ENCODE measurements at regions not wholly inside any gene's neighbourhood (a gene's known extent, or its start where the extent isn't known, plus 50 kb on each side); places are given as distances from the start of the nearest gene placed in this dataset.

DNA sequence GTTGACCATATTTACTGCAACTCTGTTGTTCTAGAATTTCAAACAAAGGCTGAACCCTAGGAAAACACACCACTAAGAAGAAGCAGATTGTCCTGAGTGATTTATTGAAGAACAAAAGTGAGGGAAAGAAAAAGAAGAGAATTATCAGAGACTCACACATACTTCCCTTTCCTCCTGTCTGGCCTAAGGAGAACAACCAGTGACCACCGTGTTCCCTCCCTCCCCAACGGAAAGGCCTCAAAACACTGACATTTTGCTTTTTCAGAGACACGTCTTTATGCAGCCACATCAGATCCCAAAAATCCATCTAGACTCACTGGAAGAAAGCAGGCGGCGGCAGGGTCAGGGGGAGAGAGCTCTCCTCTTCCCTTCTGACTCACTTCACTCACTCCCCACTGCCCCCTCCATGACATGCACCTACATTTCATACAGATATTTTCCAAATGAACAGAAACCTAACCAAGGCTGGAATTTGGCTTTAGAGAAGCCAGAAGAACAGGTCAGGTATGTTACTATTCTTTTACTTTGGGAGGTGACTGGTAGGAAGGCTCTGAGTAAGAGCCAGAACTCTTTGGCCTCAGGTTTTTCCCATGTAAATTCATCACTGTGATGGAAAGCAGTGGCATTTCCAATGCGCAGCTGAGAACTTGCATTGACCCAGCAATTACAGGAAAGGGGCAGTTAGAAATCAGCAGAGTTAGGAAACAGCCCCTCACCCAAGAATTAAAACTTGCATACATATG, 169.9 kb downstream of the BCL11A start:
- TF ChIP-seq YY1 (IDR thresholded peaks at IDR 0.05; ENCODE audit: insufficient read depth, insufficient read length) (no peak), ZNF274 (IDR thresholded peaks at IDR 0.05; ENCODE audit: low read depth, low read length) (no peak), SUZ12 (IDR thresholded peaks at IDR 0.05; ENCODE audit: extremely low read depth, insufficient read depth, insufficient read length) (no peak)
- no peak for DNase-seq (ENCODE audit: low read depth, low spot score)
- H3K4me1 ChIP-seq (ENCODE audit: insufficient read depth, insufficient read length): no peaks in the 10 kb centered on the region
- H3K4me3 ChIP-seq (ENCODE audit: insufficient read length, low read depth): no peak overlapping the region
- H3K9ac ChIP-seq (ENCODE audit: insufficient read length, low read depth): no peak overlapping the region
- H3K27me3 ChIP-seq (ENCODE audit: insufficient read depth, insufficient read length): no peaks in the 10 kb centered on the region
- H3K9me3 ChIP-seq (ENCODE audit: insufficient read depth, low read length): no peaks in the 10 kb centered on the region
- H3K36me3 ChIP-seq (ENCODE audit: insufficient read depth, insufficient read length, low read length): no peaks in the 10 kb centered on the region

DNA sequence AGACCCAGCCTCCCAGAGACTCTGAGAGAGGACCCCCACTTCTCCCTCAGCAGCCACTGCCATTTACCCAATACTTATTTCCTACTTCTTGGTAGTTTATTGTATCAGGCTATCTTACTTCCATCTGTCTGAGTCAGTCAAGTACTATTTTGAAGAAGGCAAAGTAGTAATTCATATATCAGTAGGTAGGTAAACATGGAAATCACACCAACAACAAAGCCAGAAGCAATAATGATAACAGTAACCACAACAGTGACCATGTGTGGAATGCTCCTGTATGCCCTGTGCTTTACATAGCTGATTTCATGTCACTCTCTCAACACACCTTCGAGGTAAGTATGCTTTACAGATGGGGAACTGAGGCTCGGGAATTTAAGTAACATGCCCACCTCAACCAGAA, 173.0 kb downstream of the BCL11A start:
- H3K9ac ChIP-seq (ENCODE audit: insufficient read length, low read depth): no peak overlapping the region
- no peaks in the 10 kb centered on the region for H3K36me3 ChIP-seq (ENCODE audit: insufficient read depth, insufficient read length, low read length)
- H3K27me3 ChIP-seq (ENCODE audit: insufficient read depth, insufficient read length): no peaks in the 10 kb centered on the region
- no peak for DNase-seq (ENCODE audit: low read depth, low spot score)
- TF ChIP-seq YY1 (IDR thresholded peaks at IDR 0.05; ENCODE audit: insufficient read depth, insufficient read length) (no peak), SUZ12 (IDR thresholded peaks at IDR 0.05; ENCODE audit: extremely low read depth, insufficient read depth, insufficient read length) (no peak), ZNF274 (IDR thresholded peaks at IDR 0.05; ENCODE audit: low read depth, low read length) (no peak)
- H3K4me1 ChIP-seq (ENCODE audit: insufficient read depth, insufficient read length): no peaks in the 10 kb centered on the region
- H3K4me3 ChIP-seq (ENCODE audit: insufficient read length, low read depth): no peak overlapping the region
- H3K9me3 ChIP-seq (ENCODE audit: insufficient read depth, low read length): no peaks in the 10 kb centered on the region

DNA sequence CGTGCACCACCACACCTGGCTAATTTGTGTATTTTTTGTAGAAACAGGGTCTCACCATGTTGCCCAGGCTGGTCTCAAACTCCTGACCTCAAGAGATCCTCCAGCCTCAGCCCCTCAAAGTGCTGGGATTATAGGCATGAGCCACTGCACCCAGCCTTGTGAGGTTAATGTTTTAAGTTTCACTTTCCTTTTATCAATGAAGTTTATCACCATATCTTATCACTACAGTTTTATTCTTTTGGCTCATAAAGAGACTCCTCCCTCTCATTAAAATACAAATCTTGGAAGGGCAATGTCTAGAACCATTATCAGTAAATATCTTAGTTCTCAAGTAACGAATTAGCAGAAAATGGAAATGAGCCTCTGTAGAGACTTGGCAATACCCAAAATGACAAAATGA, 173.8 kb downstream of the BCL11A start:
- TF ChIP-seq SUZ12 (IDR thresholded peaks at IDR 0.05; ENCODE audit: extremely low read depth, insufficient read depth, insufficient read length) (no peak), YY1 (IDR thresholded peaks at IDR 0.05; ENCODE audit: insufficient read depth, insufficient read length) (no peak), ZNF274 (IDR thresholded peaks at IDR 0.05; ENCODE audit: low read depth, low read length) (no peak)

DNA sequence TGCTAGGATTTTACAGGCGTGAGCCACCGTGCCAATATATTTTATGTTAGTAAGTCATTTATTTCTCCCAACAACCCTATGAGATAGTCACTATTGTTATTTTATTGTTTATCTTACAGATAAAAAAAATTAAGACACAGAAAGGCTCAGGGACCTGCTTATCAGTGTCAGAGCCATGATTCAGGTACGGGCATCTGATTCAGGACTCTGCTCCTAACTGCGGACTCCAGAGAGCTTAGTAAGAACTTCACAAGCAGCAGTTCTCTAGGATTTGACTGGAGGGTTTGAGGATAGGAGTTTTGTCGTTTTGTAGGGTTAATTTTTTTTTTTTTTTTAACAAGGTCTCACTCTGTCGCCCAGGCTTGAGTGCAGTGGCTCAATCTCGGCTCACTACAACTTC, 174.2 kb downstream of the BCL11A start:
- no peaks in the 10 kb centered on the region for H3K4me1 ChIP-seq (ENCODE audit: insufficient read depth, insufficient read length)
- no peak overlapping the region for H3K4me3 ChIP-seq (ENCODE audit: insufficient read length, low read depth)
- H3K9ac ChIP-seq (ENCODE audit: insufficient read length, low read depth): no peak overlapping the region
- no peak for DNase-seq (ENCODE audit: low read depth, low spot score)
- TF ChIP-seq SUZ12 (IDR thresholded peaks at IDR 0.05; ENCODE audit: extremely low read depth, insufficient read depth, insufficient read length) (no peak), YY1 (IDR thresholded peaks at IDR 0.05; ENCODE audit: insufficient read depth, insufficient read length) (no peak), ZNF274 (IDR thresholded peaks at IDR 0.05; ENCODE audit: low read depth, low read length) (no peak)
- H3K9me3 ChIP-seq (ENCODE audit: insufficient read depth, low read length): no peaks in the 10 kb centered on the region
- H3K27me3 ChIP-seq (ENCODE audit: insufficient read depth, insufficient read length): no peaks in the 10 kb centered on the region
- H3K36me3 ChIP-seq (ENCODE audit: insufficient read depth, insufficient read length, low read length): no peaks in the 10 kb centered on the region

More for the DNA sequence above, 173.8 kb downstream of the BCL11A start:
- no peaks in the 10 kb centered on the region for H3K4me1 ChIP-seq (ENCODE audit: insufficient read depth, insufficient read length)
- H3K9ac ChIP-seq (ENCODE audit: insufficient read length, low read depth): no peak overlapping the region
- H3K36me3 ChIP-seq (ENCODE audit: insufficient read depth, insufficient read length, low read length): no peaks in the 10 kb centered on the region
- H3K4me3 ChIP-seq (ENCODE audit: insufficient read length, low read depth): no peak overlapping the region
- DNase-seq (ENCODE audit: low read depth, low spot score): no peak
- no peaks in the 10 kb centered on the region for H3K27me3 ChIP-seq (ENCODE audit: insufficient read depth, insufficient read length)
- H3K9me3 ChIP-seq (ENCODE audit: insufficient read depth, low read length): no peaks in the 10 kb centered on the region

DNA sequence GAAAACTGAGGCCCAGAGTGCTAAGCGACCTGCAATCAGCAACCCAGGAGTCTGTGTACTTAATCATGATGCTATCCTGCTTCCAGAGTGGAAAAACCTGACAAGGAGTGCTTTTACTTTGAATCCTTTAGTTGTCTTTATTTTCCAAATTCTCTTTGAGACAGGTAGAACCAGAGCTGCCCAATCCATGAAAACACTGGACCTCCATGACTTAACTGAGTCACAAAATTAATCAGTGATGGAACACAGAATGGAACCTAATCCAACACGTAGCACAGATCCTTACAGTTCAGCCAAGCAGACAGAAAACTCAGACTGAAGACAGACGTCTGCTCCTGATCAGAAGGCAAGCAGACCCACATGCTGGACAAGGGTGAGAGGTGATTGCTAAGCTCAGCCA, 175.6 kb downstream of the BCL11A start:
- no peaks in the 10 kb centered on the region for H3K9me3 ChIP-seq (ENCODE audit: insufficient read depth, low read length)
- no peak overlapping the region for H3K4me3 ChIP-seq (ENCODE audit: insufficient read length, low read depth)
- no peaks in the 10 kb centered on the region for H3K4me1 ChIP-seq (ENCODE audit: insufficient read depth, insufficient read length)
- H3K9ac ChIP-seq (ENCODE audit: insufficient read length, low read depth): no peak overlapping the region
- H3K27me3 ChIP-seq (ENCODE audit: insufficient read depth, insufficient read length): no peaks in the 10 kb centered on the region
- no peak for DNase-seq (ENCODE audit: low read depth, low spot score)
- no peaks in the 10 kb centered on the region for H3K36me3 ChIP-seq (ENCODE audit: insufficient read depth, insufficient read length, low read length)
- no peak for TF ChIP-seq SUZ12 (IDR thresholded peaks at IDR 0.05; ENCODE audit: extremely low read depth, insufficient read depth, insufficient read length)
- TF ChIP-seq ZNF274 (IDR thresholded peaks at IDR 0.05; ENCODE audit: low read depth, low read length): no peak
- TF ChIP-seq YY1 (IDR thresholded peaks at IDR 0.05; ENCODE audit: insufficient read depth, insufficient read length): no peak

DNA sequence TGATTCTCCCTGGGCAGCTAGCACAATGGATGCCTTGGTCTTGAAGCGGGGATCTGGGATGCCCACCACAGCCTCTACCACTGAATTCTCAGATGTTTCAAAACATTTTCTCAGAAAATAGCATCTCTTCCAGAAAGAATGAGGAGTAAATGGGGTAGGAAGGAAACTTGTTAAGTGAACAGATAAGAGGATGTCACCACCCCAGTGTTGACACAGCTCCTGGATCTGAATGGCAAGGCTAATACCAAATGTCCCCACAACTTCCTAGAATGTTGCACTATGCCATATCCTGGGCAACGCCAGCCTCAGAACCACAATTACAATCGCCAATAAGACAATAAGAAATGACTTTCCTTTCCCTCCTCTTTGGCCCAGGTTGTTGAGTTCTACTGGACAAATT, 177.2 kb downstream of the BCL11A start:
- Histone ChIP-seq H3K9ac (ENCODE audit: insufficient read length, low read depth) (no peak overlapping the region), H3K9me3 (ENCODE audit: insufficient read depth, low read length) (no peaks in the 10 kb centered on the region), H3K4me1 (ENCODE audit: insufficient read depth, insufficient read length) (no peaks in the 10 kb centered on the region), H3K36me3 (ENCODE audit: insufficient read depth, insufficient read length, low read length) (no peaks in the 10 kb centered on the region), H3K27me3 (ENCODE audit: insufficient read depth, insufficient read length) (no peaks in the 10 kb centered on the region), H3K4me3 (ENCODE audit: insufficient read length, low read depth) (no peak overlapping the region)
- TF ChIP-seq ZNF274 (IDR thresholded peaks at IDR 0.05; ENCODE audit: low read depth, low read length): no peak
- TF ChIP-seq YY1 (IDR thresholded peaks at IDR 0.05; ENCODE audit: insufficient read depth, insufficient read length): no peak
- no peak for TF ChIP-seq SUZ12 (IDR thresholded peaks at IDR 0.05; ENCODE audit: extremely low read depth, insufficient read depth, insufficient read length)
- no peak for DNase-seq (ENCODE audit: low read depth, low spot score)

DNA sequence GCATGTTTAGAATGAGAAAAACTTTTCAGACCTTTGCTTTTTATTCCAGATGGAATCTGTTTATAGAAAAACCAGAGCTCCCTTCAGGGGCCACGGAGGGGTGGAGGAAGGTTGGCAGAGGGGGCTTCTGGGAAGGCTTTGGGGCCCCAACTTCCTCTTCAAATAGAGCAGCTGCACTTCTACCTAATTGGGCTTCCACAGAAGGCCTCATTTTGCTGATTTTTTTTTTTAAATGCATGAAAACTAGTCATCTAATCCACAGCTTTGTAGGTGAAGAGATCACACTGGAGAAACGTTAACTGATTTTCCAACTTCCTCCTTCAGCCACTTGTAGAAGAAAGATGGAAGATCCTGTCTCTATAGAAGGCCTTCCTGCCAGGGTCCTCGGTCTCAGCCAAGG, 181.8 kb downstream of the BCL11A start:
- Histone ChIP-seq H3K9me3 (ENCODE audit: insufficient read depth, low read length) (no peaks in the 10 kb centered on the region), H3K9ac (ENCODE audit: insufficient read length, low read depth) (no peak overlapping the region), H3K27me3 (ENCODE audit: insufficient read depth, insufficient read length) (no peaks in the 10 kb centered on the region), H3K4me1 (ENCODE audit: insufficient read depth, insufficient read length) (no peaks in the 10 kb centered on the region), H3K4me3 (ENCODE audit: insufficient read length, low read depth) (no peak overlapping the region), H3K36me3 (ENCODE audit: insufficient read depth, insufficient read length, low read length) (no peaks in the 10 kb centered on the region)
- TF ChIP-seq YY1 (IDR thresholded peaks at IDR 0.05; ENCODE audit: insufficient read depth, insufficient read length): no peak
- TF ChIP-seq ZNF274 (IDR thresholded peaks at IDR 0.05; ENCODE audit: low read depth, low read length): no peak
- TF ChIP-seq SUZ12 (IDR thresholded peaks at IDR 0.05; ENCODE audit: extremely low read depth, insufficient read depth, insufficient read length): no peak
- DNase-seq (ENCODE audit: low read depth, low spot score): no peak
